COR-L47 (cell line): ENCODE measurements at regions not wholly inside any gene's neighbourhood (a gene's known extent, or its start where the extent isn't known, plus 50 kb on each side); places are given as distances from the start of the nearest gene placed in this dataset.

Source experiments
- DNase-seq: peaks from one replicate; lab custom pipeline; 2025; lab: John Stamatoyannopoulos, UW

- DNase-seq, result no peak
Measured at GRCh38 chr1:55931081-55931940, 648.1 kb downstream of the PLPP3 start.

GRCh38 chr1:55929652-55930051 is 649.7 kb downstream of the PLPP3 start:
- DNase-seq, result no peak

GRCh38 chr1:55928576-55928975 is 650.8 kb downstream of the PLPP3 start:
- no peak for DNase-seq

GRCh38 chr1:55927702-55928290 is 651.6 kb downstream of the PLPP3 start:
- DNase-seq, result no peak

- no peak for DNase-seq
Measured at GRCh38 chr1:55926906-55927471, 652.4 kb downstream of the PLPP3 start.

- no peak for DNase-seq
Measured at GRCh38 chr1:55916907-55917306, 662.5 kb downstream of the PLPP3 start.

GRCh38 chr1:55916481-55916880 is 662.9 kb downstream of the PLPP3 start:
- no peak for DNase-seq

- DNase-seq, result no peak
Measured at GRCh38 chr1:55913565-55913964, 665.8 kb downstream of the PLPP3 start.

GRCh38 chr1:55912438-55912837 is 666.9 kb downstream of the PLPP3 start:
- DNase-seq, result no peak

- DNase-seq, result no peak
Measured at GRCh38 chr1:55904541-55904940, 674.8 kb downstream of the PLPP3 start.

- no peak for DNase-seq
Measured at GRCh38 chr1:55898181-55898580, 681.2 kb downstream of the PLPP3 start.

GRCh38 chr1:55896210-55896609 is 681.0 kb upstream of the USP24 start:
- no peak for DNase-seq

GRCh38 chr1:55894521-55894920 is 679.4 kb upstream of the USP24 start:
- no peak for DNase-seq

GRCh38 chr1:55893155-55893554 is 678.0 kb upstream of the USP24 start:
- no peak for DNase-seq

- DNase-seq, result no peak
Measured at GRCh38 chr1:55888685-55889317, 673.6 kb upstream of the USP24 start.

- peak; percentile 39 for DNase-seq
Measured at GRCh38 chr1:55886856-55887712, 671.9 kb upstream of the USP24 start.

- no peak for DNase-seq
Measured at GRCh38 chr1:55885619-55886018, 670.5 kb upstream of the USP24 start.

- no peak for DNase-seq
Measured at GRCh38 chr1:55882931-55883330, 667.8 kb upstream of the USP24 start.

GRCh38 chr1:55879346-55879745 is 664.2 kb upstream of the USP24 start:
- DNase-seq, result no peak

GRCh38 chr1:55877437-55878232 is 662.5 kb upstream of the USP24 start:
- no peak for DNase-seq
